ENCODE measurements at regions not wholly inside any gene's neighbourhood (a gene's known extent, or its start where the extent isn't known, plus 50 kb on each side); places are given as distances from the start of the nearest gene placed in this dataset.

DNA sequence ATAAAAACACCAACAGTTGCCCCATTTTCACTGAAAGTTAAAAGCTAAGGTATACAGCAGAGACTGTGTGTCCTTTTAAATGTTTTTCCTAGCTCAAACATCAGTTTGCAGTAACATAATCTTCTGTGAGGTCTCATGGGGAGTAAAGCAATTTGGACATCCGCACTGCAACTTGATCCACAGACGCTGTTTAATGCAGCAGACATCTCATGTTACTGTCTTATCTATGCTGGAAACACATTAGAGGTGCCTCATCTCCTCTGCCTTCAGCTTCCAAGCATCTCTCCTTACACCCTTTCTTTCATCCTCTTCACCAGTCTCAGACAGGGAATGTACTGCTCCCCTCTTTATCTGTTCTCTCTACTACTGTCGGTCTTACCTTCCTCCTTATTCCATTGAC lies 53.7 kb upstream of the ATP11B start:
- TF ChIP-seq, protein P1, sequence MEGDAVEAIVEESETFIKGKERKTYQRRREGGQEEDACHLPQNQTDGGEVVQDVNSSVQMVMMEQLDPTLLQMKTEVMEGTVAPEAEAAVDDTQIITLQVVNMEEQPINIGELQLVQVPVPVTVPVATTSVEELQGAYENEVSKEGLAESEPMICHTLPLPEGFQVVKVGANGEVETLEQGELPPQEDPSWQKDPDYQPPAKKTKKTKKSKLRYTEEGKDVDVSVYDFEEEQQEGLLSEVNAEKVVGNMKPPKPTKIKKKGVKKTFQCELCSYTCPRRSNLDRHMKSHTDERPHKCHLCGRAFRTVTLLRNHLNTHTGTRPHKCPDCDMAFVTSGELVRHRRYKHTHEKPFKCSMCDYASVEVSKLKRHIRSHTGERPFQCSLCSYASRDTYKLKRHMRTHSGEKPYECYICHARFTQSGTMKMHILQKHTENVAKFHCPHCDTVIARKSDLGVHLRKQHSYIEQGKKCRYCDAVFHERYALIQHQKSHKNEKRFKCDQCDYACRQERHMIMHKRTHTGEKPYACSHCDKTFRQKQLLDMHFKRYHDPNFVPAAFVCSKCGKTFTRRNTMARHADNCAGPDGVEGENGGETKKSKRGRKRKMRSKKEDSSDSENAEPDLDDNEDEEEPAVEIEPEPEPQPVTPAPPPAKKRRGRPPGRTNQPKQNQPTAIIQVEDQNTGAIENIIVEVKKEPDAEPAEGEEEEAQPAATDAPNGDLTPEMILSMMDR (IDR thresholded peaks at IDR 0.05), result no peak
- no peak for TF ChIP-seq POLR2AphosphoS5 (IDR thresholded peaks at IDR 0.05; ENCODE audit: low read depth, low read length)
- TF ChIP-seq SIN3A (IDR thresholded peaks at IDR 0.05; ENCODE audit: borderline replicate concordance, insufficient read depth, low read depth, low read length), result no peak

Measured in Panc1 (cell line).